Heart left ventricle (tissue), 16 donors: ENCODE measurements at regions not wholly inside any gene's neighbourhood (a gene's known extent, or its start where the extent isn't known, plus 50 kb on each side); places are given as distances from the start of the nearest gene placed in this dataset.
"Not testable (repeated sequence)": the region's sequence is repeated elsewhere in the genome, so short reads cannot be mapped to it uniquely, and the experiment has no call there.

ENCODE experiments used
- ATAC-seq, 4 donors: fragments of 200-7000 bp; cut with Tn5 transposase; one replicate each; pipeline ENCODE4 v1.9.1; 2020 to 2022; ENCODE audit warnings: moderate library complexity in 4 of 4, mild to moderate bottlenecking in 3 of 4, moderate number of reproducible peaks in 1 of 4
- DNase-seq, 5 donors: peaks; one replicate each; pipeline ENCODE4 v3.0.0-alpha.2; 2020
- H3K27ac ChIP-seq, 12 donors: fragments of 200-600 bp; sonication (generic) in 4 of 12; one replicate each; pipeline versions ENCODE4 v1.5.0 to v1.8.0; 2016 to 2022; ENCODE audit warnings: mild to moderate bottlenecking in 2 of 12
- H3K27me3 ChIP-seq, 9 donors: fragments of 200-600 bp; sonication (generic) in 2 of 9; one replicate each; pipeline versions ENCODE4 v1.5.1 to v1.8.0; 2016 to 2022; ENCODE audit warnings: mild to moderate bottlenecking in 3 of 9
- H3K36me3 ChIP-seq, 9 donors: fragments of 200-600 bp; sonication (generic) in 2 of 9; one replicate each; pipeline versions ENCODE4 v1.5.0 to v1.8.0; 2018 to 2022; ENCODE audit warnings: mild to moderate bottlenecking in 2 of 9
- H3K4me1 ChIP-seq, 12 donors: fragments of 200-600 bp; sonication (generic) in 4 of 12; one replicate each; pipeline versions ENCODE4 v1.5.0 to v1.8.0; 2016 to 2022; ENCODE audit warnings: mild to moderate bottlenecking in 3 of 12
- H3K4me3 ChIP-seq, 12 donors: fragments of 200-600 bp; sonication (generic) in 4 of 12; one replicate each; pipeline versions ENCODE4 v1.5.0 to v1.8.0; 2017 to 2022; ENCODE audit warnings: mild to moderate bottlenecking in 9 of 12, moderate library complexity in 4 of 12
- H3K9me3 ChIP-seq, 12 donors: fragments of 200-600 bp; sonication (generic) in 4 of 12; one replicate each; pipeline versions ENCODE4 v1.5.0 to v1.8.0; 2016 to 2022; ENCODE audit warnings: mild to moderate bottlenecking in 1 of 12
- POLR2A ChIP-seq, 2 donors: fragments of 450-650 bp; IDR thresholded peaks; one replicate each; pipeline ENCODE4 v1.6.1; 2017; ENCODE audit warnings: antibody characterized with exemption in 2 of 2, mild to moderate bottlenecking in 2 of 2, moderate library complexity in 2 of 2
- WGBS, 4 donors: extraction: QIAGEN DNeasy Blood & Tissue Kit in 2 of 4; methylation state at CpG; one replicate each; pipeline versions ENCODE4 v1.1.5 to v1.1.7; 2013 to 2018; 5-methylcytosine and 5-hydroxymethylcytosine counted together
- intact Hi-C, 10 donors: fragments of 100-400 bp; cut with DNase I; formaldehyde crosslinking; loops; one replicate each; pipeline versions ENCODE4 v1.11.1 to v1.14.2; 2022
- TF ChIP-seq, protein P1 (sequence below), 12 donors: fragments of 200-600 bp; sonication (generic) in 4 of 12; IDR thresholded peaks; one replicate each; pipeline versions ENCODE4 v1.5.0 to v1.8.0; 2018 to 2022; ENCODE audit warnings: antibody characterized with exemption in 12 of 12, mild to moderate bottlenecking in 5 of 12
- donor health status: ischemic (EF 13 %, LVEDD 7.1; RV severe dilation, severe dysfunction).
- donor health status: healthy with polysubstance abuse.
- donor health status: DM: no; HTN: yes; CAD: no.
- donor health status: DM: no; HTN: no; CAD: no.
- donor health status: ischemic (EF 25% LVEDD 6.9; RV normal size, moderate dysfunction).
- donor health status: ischemic (EF 25% LVEDD 5.7; RV mildly dilated, moderate dysfunction).
- donor health status: healthy.
- donor health status: DM: yes; HTN: yes; CAD: no.
- donor health status: ischemic (EF 35%, LVEDD 5.7; RV mildly dilated, moderate dysfunction).
- donor health status: nonischemic (EF 11% LVEDD 7.7; RV severe dilation, severe dysfunction).
- donor health status: DM: yes; HTN: yes; CAD: no.
- donor health status: PGD.
- donor health status: ischemic (EF 29% LVEDD 5.4; RV normal size, mild dysfunction).
- donor health status: nonischemic (EF 23%, LVEDD 6.1; RV moderate dilation, normal function).

DNA sequence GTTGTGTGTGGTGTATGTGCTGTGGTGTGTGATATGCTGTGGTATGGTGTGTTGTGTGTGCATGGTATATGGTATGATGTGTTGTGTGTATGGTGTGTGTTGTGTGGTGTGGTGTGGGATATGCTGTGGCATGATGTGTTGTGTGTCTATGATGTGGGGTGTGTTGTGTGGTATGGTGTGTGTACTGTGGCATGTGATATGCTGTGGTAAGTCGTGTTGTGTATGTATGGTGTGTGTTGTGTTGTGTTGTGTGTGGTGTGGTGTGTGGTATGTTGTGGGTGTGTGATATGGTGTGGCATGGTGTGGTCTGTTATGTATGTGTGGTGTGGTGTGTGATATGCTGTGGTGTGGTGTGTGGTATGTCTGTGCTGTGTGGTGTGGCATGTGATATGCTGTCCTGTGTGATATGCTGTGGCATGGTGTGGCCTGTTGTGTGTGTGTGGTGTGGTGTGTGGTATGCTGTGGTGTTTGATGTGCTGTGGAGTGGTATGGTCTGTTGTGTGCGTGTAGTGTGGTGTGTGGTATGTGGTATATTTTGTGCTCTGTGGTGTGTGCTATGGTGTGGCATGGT, 318.0 kb downstream of the PTPRU start:
- peaks cover 0 to 19% (median 0%) of the 10 kb centered on the region in 9 donors for H3K27me3 ChIP-seq
- intact Hi-C loops = loop anchor here in 4 of 10 donors (5.0 kb wide), 1 partner anchor 1103 kb away; no protein-coding TSS in a partner anchor
- 88 to 97% (median 90%) methylated on average over 2 of the region's 2 CpGs for WGBS, 4 donors
- TF ChIP-seq, protein P1, sequence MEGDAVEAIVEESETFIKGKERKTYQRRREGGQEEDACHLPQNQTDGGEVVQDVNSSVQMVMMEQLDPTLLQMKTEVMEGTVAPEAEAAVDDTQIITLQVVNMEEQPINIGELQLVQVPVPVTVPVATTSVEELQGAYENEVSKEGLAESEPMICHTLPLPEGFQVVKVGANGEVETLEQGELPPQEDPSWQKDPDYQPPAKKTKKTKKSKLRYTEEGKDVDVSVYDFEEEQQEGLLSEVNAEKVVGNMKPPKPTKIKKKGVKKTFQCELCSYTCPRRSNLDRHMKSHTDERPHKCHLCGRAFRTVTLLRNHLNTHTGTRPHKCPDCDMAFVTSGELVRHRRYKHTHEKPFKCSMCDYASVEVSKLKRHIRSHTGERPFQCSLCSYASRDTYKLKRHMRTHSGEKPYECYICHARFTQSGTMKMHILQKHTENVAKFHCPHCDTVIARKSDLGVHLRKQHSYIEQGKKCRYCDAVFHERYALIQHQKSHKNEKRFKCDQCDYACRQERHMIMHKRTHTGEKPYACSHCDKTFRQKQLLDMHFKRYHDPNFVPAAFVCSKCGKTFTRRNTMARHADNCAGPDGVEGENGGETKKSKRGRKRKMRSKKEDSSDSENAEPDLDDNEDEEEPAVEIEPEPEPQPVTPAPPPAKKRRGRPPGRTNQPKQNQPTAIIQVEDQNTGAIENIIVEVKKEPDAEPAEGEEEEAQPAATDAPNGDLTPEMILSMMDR (IDR thresholded peaks at IDR 0.05) = no peak
- TF ChIP-seq POLR2A (IDR thresholded peaks at IDR 0.05) = no peak
- no peak for ATAC-seq
- H3K9me3 ChIP-seq = no peaks in the 10 kb centered on the region
- no peaks in the 10 kb centered on the region for H3K4me1 ChIP-seq
- no peak overlapping the region for H3K27ac ChIP-seq
- peak in 1 of 5 donors; percentile 1 for DNase-seq
- H3K36me3 ChIP-seq = no peaks in the 10 kb centered on the region
- H3K4me3 ChIP-seq = no peak overlapping the region

DNA sequence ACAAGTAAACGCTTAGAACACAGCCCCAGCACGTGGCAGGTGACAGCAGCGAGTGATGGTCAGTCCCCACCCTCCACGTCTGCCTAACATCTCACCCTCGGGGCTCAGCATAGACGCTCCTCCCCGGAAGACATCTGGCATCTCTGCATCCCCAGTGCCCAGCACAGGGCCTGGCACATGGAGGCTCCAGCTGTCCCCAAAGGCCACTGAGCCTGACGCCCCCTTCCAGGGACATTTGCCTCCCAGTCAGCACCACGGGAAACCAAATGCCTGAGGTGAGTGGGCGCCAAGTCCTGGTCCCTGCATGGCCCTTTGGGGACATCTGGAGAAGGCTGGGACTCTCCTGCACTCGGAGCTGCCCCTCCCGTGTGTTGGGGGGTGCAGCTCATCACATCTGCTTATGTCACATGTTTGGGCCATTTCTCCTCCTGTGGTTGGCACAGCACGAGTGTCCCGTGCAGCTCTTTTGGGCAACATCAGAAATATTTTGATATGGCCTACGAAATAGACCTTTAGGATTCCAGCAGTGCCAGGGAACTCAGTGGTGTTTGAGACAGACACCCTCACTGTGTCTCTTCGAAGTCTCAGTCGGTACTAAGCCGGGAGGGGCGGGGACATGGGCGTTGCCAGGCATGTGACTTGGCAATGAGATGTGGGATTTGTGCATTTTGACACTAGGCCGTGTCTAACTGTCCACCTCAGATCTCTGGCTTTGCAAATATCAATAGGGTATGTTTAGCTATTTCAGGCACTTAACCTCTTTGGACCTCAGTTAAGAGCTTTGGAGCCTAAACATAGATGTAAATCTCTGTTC, 315.0 kb downstream of the PTPRU start:
- Histone ChIP-seq H3K9me3 (no peaks in the 10 kb centered on the region), H3K27me3 (peaks cover 0 to 19% (median 0%) of the 10 kb centered on the region in 9 donors), H3K36me3 (no peaks in the 10 kb centered on the region), H3K4me1 (no peaks in the 10 kb centered on the region), H3K27ac (no peak overlapping the region), H3K4me3 (no peak overlapping the region)
- ATAC-seq (no peak), DNase-seq (peak in 1 of 5 donors; percentile 22)
- TF ChIP-seq, protein P1 (IDR thresholded peaks at IDR 0.05) = no peak
- TF ChIP-seq POLR2A (IDR thresholded peaks at IDR 0.05) = no peak
- WGBS, 4 donors = 75 to 81% (median 76%) methylated on average over 10 to 21 of the region's 21 CpGs
- intact Hi-C loops = loop anchor here in 4 of 10 donors (5.0 kb wide), 1 partner anchor 1106 kb away; no protein-coding TSS in a partner anchor

DNA sequence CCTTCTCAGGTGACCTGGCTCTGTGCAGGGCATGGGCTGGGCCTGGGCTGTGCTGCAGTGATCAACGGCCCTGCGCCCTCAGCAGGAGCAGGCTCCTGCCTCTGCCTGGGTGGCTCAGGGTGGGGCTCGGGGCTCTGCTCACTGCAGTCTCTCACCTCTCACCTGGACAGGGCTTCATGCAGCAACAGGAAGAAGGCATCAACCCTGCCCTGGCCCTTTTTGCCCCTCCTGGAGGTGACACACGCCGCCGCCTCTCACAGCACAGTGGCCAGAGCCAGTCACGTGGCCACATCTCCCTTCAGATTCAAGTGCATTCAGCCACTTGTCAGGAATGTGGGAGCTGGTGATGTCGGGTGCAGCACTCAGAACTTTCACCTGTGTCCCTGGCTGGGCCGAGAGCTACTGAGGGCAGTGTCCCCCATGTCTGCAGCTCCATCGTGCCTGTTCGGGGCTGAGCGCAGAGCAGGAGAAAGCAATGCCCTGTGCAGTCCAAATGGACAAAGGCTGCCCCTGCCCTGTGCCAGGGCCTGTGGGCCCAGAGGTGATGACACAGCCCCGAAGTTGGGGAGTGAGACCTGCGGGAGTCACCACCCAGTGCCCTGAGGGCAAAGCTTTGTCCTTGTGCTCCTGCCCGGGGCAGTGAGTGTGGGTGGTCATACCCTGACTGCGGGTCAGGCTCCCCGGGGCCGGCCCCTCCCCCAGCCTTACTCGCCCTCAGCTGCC, 314.0 kb downstream of the PTPRU start:
- TF ChIP-seq POLR2A (IDR thresholded peaks at IDR 0.05) = no peak
- TF ChIP-seq, protein P1 (IDR thresholded peaks at IDR 0.05) = no peak
- Histone ChIP-seq H3K9me3 (no peaks in the 10 kb centered on the region), H3K27me3 (peaks cover 0 to 19% (median 0%) of the 10 kb centered on the region in 9 donors), H3K4me3 (no peak overlapping the region), H3K27ac (no peak overlapping the region), H3K36me3 (no peaks in the 10 kb centered on the region), H3K4me1 (no peaks in the 10 kb centered on the region)
- DNase-seq (peak in 1 of 5 donors; percentile 58), ATAC-seq (no peak)
- 42 to 70% (median 66%) methylated on average over 6 to 19 of the region's 19 CpGs for WGBS, 4 donors
- intact Hi-C loops = loop anchor here in 4 of 10 donors (5.0 kb wide), 1 partner anchor 1107 kb away; no protein-coding TSS in a partner anchor

DNA sequence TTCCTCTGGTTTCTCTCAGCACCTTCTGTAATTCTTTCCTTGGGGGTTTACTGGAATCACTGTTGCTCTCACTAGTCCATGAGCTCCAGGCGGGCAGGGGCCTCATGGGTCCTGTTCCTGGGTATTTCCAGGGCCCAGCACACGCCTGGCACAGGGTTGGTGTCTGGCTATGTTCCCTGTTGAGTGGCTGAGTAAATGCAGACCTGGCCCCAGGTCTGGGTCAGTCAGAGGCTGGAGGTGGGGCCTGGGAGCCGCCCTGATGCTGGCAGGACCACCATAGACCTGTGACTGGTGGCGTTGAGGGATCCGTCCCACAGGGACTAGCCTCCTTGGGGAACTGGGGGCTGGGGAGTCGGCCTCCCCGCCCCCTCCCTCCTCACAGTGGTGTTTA, 313.4 kb downstream of the PTPRU start:
- H3K27ac ChIP-seq, DNase-seq, H3K4me1 ChIP-seq, H3K9me3 ChIP-seq, ATAC-seq, H3K36me3 ChIP-seq, H3K4me3 ChIP-seq: not testable (repeated sequence)
- H3K27me3 ChIP-seq = peaks cover 0 to 19% (median 0%) of the 10 kb centered on the region in 9 donors
- WGBS, 4 donors = 67 to 73% (median 71%) methylated on average over 7 of the region's 7 CpGs
- intact Hi-C loops = loop anchor here in 5 of 10 donors (5.0 to 10.0 kb wide), 2 partner anchors 55 to 1108 kb away; no protein-coding TSS in a partner anchor
